HCT116 (cell line): ENCODE measurements at regions not wholly inside any gene's neighbourhood (a gene's known extent, or its start where the extent isn't known, plus 50 kb on each side); places are given as distances from the start of the nearest gene placed in this dataset.

Source experiments
- ATAC-seq: fragments of 200-7000 bp; cut with Tn5 transposase; 2 replicates; pipeline ENCODE4 v1.9.1; 2020; ENCODE audit warnings: mild to moderate bottlenecking, moderate library complexity
- BruUV-seq: library from RNA; stranded (reverse); fragments of 400-500 nt; replicated peaks from 2 replicates; lab custom pipeline; 2021; lab: Mats Ljungman, UMichigan
- CTCF ChIA-PET: fragments of 300-600 bp; sonication (Branson Sonifier 250); formaldehyde crosslinking; loops from one replicate; lab custom pipeline; 2021; ENCODE audit warnings: antibody characterized with exemption; lab: Charles Lee
- POLR2A ChIA-PET: fragments of 300-600, 350-600 bp; sonication (Branson Sonifier 250); formaldehyde crosslinking; loops from one replicate; lab custom pipeline; 2021; ENCODE audit warnings: antibody characterized with exemption; lab: Charles Lee
- RAD21 ChIA-PET, 2 experiments: fragments of 300-600 bp; sonication (Branson Sonifier 250); formaldehyde crosslinking; loops; one replicate each; lab custom pipeline; 2023; ENCODE audit warnings: low total read pairs in 2 of 2; ENCODE audit not compliant: uncharacterized antibody in 2 of 2, unreplicated experiment in 2 of 2, low non-redundant PET in 1 of 2; lab: Charles Lee
- DNase-seq: peaks from one replicate; pipeline ENCODE4 v3.0.0-alpha.2; 2010; ENCODE audit warnings: low read depth, low spot score
- H2AFZ ChIP-seq: fragments of 200-600 bp; shearing (Covaris generic), sonication (generic); 2 replicates; pipeline ENCODE4 v1.6.1; 2017; ENCODE audit warnings: low read depth, mixed run types, mixed read lengths, antibody characterized with exemption, low read length; ENCODE audit not compliant: poor library complexity, severe bottlenecking
- H3K27ac ChIP-seq: 2 replicates; pipeline ENCODE4 v1.5.1; 2012; ENCODE audit warnings: low read depth, low read length
- H3K27me3 ChIP-seq: fragments of 200-600 bp; sonication (generic); 2 replicates; pipeline ENCODE4 v1.6.1; 2016; ENCODE audit warnings: mixed run types, low read length, mixed read lengths; ENCODE audit not compliant: insufficient read depth
- H3K36me3 ChIP-seq, 2 experiments: fragments of 200-500 bp in 1 of 2; fragments of 200-600 bp in 1 of 2; sonication (Bioruptor generic) in 1 of 2; sonication (generic) in 1 of 2; 2 replicates each; pipeline versions ENCODE4 v1.5.1 to v1.6.1; 2014 to 2016; ENCODE audit warnings: low read length in 2 of 2, inconsistent platforms in 1 of 2, mixed read lengths in 1 of 2, mixed run types in 1 of 2; ENCODE audit not compliant: insufficient read depth in 2 of 2, control insufficient read depth in 1 of 2
- H3K4me1 ChIP-seq, 2 experiments: fragments of 200-600 bp in 1 of 2; sonication (generic) in 1 of 2; 2 replicates each; pipeline versions ENCODE4 v1.5.1 to v1.6.1; 2012 to 2017; ENCODE audit warnings: low read length in 2 of 2, inconsistent platforms in 1 of 2, mild to moderate bottlenecking in 1 of 2, mixed read lengths in 1 of 2, mixed run types in 1 of 2, moderate library complexity in 1 of 2; ENCODE audit not compliant: insufficient read depth in 2 of 2, control insufficient read depth in 1 of 2
- H3K4me2 ChIP-seq: fragments of 200-600 bp; sonication (generic); 2 replicates; pipeline ENCODE4 v1.6.1; 2017; ENCODE audit warnings: mixed run types, low read length, mixed read lengths
- H3K4me3 ChIP-seq, 2 experiments: fragments of 200-600 bp in 1 of 2; sonication (generic) in 1 of 2; replicated peaks in 1 of 2; 2 replicates each; pipeline ENCODE4 v1.5.1; 2011 to 2016; ENCODE audit warnings: low read length in 2 of 2, control low read depth in 1 of 2, low read depth in 1 of 2, mild to moderate bottlenecking in 1 of 2, mixed read lengths in 1 of 2, mixed run types in 1 of 2
- H3K79me2 ChIP-seq: fragments of 200-600 bp; sonication (generic); 2 replicates; pipeline ENCODE4 v1.6.1; 2017; ENCODE audit warnings: mild to moderate bottlenecking, mixed run types, low read length, moderate library complexity, mixed read lengths; ENCODE audit not compliant: insufficient read depth
- H3K9ac ChIP-seq: fragments of 200-600 bp; sonication (generic); 2 replicates; pipeline ENCODE4 v1.6.1; 2016; ENCODE audit warnings: low read length, mixed read lengths
- H3K9me2 ChIP-seq: fragments of 200-600 bp; sonication (generic), shearing (Covaris generic); 2 replicates; pipeline ENCODE4 v1.6.1; 2017; ENCODE audit warnings: mixed run types, mild to moderate bottlenecking, moderate library complexity; ENCODE audit not compliant: insufficient read depth
- H3K9me3 ChIP-seq, 2 experiments: fragments of 200-500 bp in 1 of 2; fragments of 200-600 bp in 1 of 2; sonication (Bioruptor generic) in 1 of 2; sonication (generic) in 1 of 2; 2 replicates each; pipeline ENCODE4 v1.6.1; 2014 to 2017; ENCODE audit warnings: low read length in 2 of 2, mixed read lengths in 2 of 2, inconsistent platforms in 1 of 2, low read depth in 1 of 2, mild to moderate bottlenecking in 1 of 2, mixed run types in 1 of 2, moderate library complexity in 1 of 2; ENCODE audit not compliant: control insufficient read depth in 1 of 2, insufficient read depth in 1 of 2
- H4K20me1 ChIP-seq: fragments of 200-600 bp; sonication (generic), shearing (Covaris generic); 2 replicates; pipeline ENCODE4 v1.6.1; 2017; ENCODE audit warnings: mixed run types, mild to moderate bottlenecking, moderate library complexity; ENCODE audit not compliant: insufficient read depth
- CBX3 ChIP-seq: IDR thresholded peaks from 2 replicates; pipeline ENCODE4 v1.6.1; 2012; ENCODE audit warnings: low read depth
- CTCF ChIP-seq, 3 experiments: fragments of 200-600 bp in 1 of 3; sonication (generic) in 1 of 3; IDR thresholded peaks in 2 of 3; conservative IDR thresholded peaks in 1 of 3; 2 replicates each; pipeline ENCODE4 v1.5.1; 2012 to 2017; ENCODE audit warnings: low read depth in 2 of 3, low read length in 2 of 3, antibody characterized with exemption in 1 of 3, borderline replicate concordance in 1 of 3, control low read depth in 1 of 3, mild to moderate bottlenecking in 1 of 3, mixed read lengths in 1 of 3, mixed run types in 1 of 3, moderate library complexity in 1 of 3; ENCODE audit not compliant: insufficient read depth in 1 of 3
- EGR1 ChIP-seq: IDR thresholded peaks from 2 replicates; pipeline ENCODE4 v1.6.1; 2012; ENCODE audit warnings: low read depth
- ELF1 ChIP-seq: IDR thresholded peaks from 2 replicates; pipeline ENCODE4 v1.6.1; 2012; ENCODE audit warnings: low read depth, borderline replicate concordance
- EZH2 ChIP-seq: fragments of 200-600 bp; sonication (generic); IDR thresholded peaks from 2 replicates; pipeline ENCODE4 v1.6.1; 2017; ENCODE audit warnings: antibody characterized with exemption, mixed run types
- EZH2phosphoT487 ChIP-seq: fragments of 200-600 bp; IDR thresholded peaks from 2 replicates; pipeline ENCODE4 v1.6.1; 2018; ENCODE audit warnings: antibody characterized with exemption, borderline replicate concordance
- FOSL1 ChIP-seq: IDR thresholded peaks from 2 replicates; pipeline ENCODE4 v1.6.1; 2012; ENCODE audit warnings: low read depth
- RAD21 ChIP-seq: IDR thresholded peaks from 2 replicates; pipeline ENCODE4 v1.6.1; 2012; ENCODE audit warnings: low read depth, mild to moderate bottlenecking
- YY1 ChIP-seq: IDR thresholded peaks from 2 replicates; pipeline ENCODE4 v1.6.1; 2011; ENCODE audit warnings: low read length, low read depth, moderate library complexity, mild to moderate bottlenecking; ENCODE audit not compliant: insufficient replicate concordance; ENCODE audit errors: extremely low read depth
- ZFX ChIP-seq: fragments of 450-650 bp; IDR thresholded peaks from 2 replicates; pipeline ENCODE4 v1.6.1; 2017
- intact Hi-C: fragments of 100-400 bp; cut with micrococcal nuclease; formaldehyde crosslinking; loops from 2 replicates; pipeline ENCODE4 v1.10.0; 2022
- TF ChIP-seq, protein P1 (sequence below): IDR thresholded peaks from 2 replicates; pipeline ENCODE4 v1.6.1; 2012
- TF ChIP-seq, protein P2 (sequence below): IDR thresholded peaks from 2 replicates; pipeline ENCODE4 v1.6.1; 2012; ENCODE audit warnings: low read depth

DNA sequence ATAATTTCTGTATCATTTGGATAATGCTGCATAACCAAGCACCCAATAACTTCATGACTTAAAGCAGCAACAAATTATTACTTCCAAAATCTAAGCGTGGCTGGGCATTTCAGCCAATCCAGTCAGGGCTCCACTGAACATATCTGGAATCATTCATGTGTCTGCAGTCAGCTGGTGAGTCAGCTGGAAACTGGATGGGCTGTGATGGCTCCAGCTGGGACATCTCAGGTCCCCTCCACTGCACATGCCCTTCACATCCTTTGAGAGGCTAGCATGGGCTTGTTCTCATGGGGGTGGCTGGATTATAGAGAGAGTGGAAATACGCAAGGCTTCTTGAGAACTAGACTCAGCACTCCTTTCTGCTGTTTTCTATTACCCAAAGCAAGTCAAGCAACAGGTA, 961.9 kb downstream of the DIAPH3 start:
- Histone ChIP-seq H3K27me3 (no peaks in the 10 kb centered on the region), H3K27ac (no peak overlapping the region), H2AFZ (no peak overlapping the region), H3K9ac (no peak overlapping the region), H3K4me3 (no peak overlapping the region), H3K79me2 (no peaks in the 10 kb centered on the region; the same call in 1 of the 2 replicates), H3K9me3 (peaks cover 13 to 25% of the 10 kb centered on the region in 2 experiments; a peak in 2 of 4 replicates), H3K36me3 (no peaks in the 10 kb centered on the region), H3K9me2 (no peaks in the 10 kb centered on the region), H3K4me2 (no peak overlapping the region), H4K20me1 (no peaks in the 10 kb centered on the region), H3K4me1 (no peaks in the 10 kb centered on the region)
- CTCF ChIA-PET = no interaction called here
- RAD21 ChIA-PET = no interaction called here
- no peak for ATAC-seq
- BruUV-seq = no TSS peak
- intact Hi-C loops = no loop called here
- POLR2A ChIA-PET = no interaction called here
- no peak for DNase-seq
- TF ChIP-seq YY1 (no peak), EZH2 (no peak), CTCF (IDR thresholded peaks at IDR 0.05 in 2 of 3, conservative IDR thresholded peaks at IDR 0.05 in 1 of 3; ENCODE audit: borderline replicate concordance in 1 of 3, insufficient read depth in 1 of 3, low read depth in 2 of 3, low read length in 2 of 3) (no peak), EZH2phosphoT487 (no peak), ZFX (no peak), EGR1 (no peak), RAD21 (no peak), CBX3 (no peak), ELF1 (no peak), FOSL1 (no peak)
- TF ChIP-seq, protein P1, sequence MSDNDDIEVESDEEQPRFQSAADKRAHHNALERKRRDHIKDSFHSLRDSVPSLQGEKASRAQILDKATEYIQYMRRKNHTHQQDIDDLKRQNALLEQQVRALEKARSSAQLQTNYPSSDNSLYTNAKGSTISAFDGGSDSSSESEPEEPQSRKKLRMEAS = no peak
- TF ChIP-seq, protein P2, sequence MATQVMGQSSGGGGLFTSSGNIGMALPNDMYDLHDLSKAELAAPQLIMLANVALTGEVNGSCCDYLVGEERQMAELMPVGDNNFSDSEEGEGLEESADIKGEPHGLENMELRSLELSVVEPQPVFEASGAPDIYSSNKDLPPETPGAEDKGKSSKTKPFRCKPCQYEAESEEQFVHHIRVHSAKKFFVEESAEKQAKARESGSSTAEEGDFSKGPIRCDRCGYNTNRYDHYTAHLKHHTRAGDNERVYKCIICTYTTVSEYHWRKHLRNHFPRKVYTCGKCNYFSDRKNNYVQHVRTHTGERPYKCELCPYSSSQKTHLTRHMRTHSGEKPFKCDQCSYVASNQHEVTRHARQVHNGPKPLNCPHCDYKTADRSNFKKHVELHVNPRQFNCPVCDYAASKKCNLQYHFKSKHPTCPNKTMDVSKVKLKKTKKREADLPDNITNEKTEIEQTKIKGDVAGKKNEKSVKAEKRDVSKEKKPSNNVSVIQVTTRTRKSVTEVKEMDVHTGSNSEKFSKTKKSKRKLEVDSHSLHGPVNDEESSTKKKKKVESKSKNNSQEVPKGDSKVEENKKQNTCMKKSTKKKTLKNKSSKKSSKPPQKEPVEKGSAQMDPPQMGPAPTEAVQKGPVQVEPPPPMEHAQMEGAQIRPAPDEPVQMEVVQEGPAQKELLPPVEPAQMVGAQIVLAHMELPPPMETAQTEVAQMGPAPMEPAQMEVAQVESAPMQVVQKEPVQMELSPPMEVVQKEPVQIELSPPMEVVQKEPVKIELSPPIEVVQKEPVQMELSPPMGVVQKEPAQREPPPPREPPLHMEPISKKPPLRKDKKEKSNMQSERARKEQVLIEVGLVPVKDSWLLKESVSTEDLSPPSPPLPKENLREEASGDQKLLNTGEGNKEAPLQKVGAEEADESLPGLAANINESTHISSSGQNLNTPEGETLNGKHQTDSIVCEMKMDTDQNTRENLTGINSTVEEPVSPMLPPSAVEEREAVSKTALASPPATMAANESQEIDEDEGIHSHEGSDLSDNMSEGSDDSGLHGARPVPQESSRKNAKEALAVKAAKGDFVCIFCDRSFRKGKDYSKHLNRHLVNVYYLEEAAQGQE = no peak
